ENCODE measurements at regions not wholly inside any gene's neighbourhood (a gene's known extent, or its start where the extent isn't known, plus 50 kb on each side); places are given as distances from the start of the nearest gene placed in this dataset.

GRCh38 chr19:30153326-30154210, 211.5 kb downstream of the URI1 start:
- DNase-seq (ENCODE audit: low read depth), result no peak

GRCh38 chr19:30154410-30154809, 212.4 kb downstream of the URI1 start:
- DNase-seq (ENCODE audit: low read depth), result no peak

DNA sequence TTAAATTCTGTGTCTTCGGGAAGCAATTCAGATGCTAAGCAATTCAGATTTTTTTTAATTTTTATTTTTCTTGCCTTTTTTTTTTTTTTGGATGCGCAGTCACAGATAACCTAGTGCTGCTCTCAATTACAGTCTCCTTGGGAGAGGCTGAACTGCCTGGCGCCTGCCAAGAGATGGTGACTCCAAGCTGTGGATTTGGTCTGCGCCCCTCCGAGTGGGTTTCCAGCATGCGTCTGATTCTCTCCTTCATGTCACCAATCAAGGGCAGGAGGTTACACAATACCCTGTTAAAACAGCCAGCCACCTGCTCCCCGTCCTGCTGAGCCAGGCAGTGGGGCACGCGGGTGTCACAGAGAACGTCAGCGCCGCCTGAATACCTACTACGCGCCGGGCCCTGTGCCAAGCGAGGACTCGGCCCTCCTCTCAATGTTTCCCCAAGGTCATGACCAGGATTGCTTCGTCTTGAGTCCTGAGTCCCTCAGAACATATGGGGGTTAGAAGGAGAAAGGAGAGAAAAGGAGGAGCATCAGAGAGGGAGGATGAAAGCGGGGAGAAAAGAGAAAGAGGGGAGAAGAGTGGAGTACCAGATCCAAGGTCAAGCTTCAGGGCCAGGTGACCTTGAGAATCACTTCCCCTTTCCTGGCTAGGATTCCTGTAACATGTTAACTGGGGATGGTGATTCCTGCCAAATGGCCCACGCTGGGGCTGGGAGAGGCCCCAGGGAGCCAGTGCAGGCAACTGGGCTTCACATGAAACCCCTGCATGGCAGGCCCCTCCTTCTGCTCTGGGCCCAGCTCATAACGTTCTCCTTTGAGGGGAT, 213.6 kb downstream of the URI1 start:
- DNase-seq (ENCODE audit: low read depth), result no peak

DNA sequence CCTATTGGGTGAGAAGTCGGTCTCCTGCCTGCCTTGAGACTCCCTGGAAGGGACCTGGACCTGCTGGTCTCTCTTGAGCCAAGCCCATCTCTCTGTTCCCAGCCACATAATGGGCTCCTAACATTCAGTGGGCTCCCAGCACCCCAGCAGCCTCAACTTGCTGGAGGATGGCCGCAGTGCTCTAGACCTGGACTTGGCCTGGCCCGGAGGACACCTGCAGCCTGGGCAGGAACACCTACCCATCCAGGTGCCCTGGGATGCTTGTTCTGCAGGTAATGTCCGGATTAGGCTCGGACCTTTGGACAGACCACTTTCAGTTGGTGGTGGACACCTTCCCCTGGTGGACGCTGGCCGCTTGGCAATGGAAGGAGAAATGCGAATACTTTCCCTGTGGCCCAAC, 214.6 kb downstream of the URI1 start:
- no peak for DNase-seq (ENCODE audit: low read depth)

GRCh38 chr19:30158067-30158892, 213.9 kb upstream of the ZNF536 start:
- DNase-seq (ENCODE audit: low read depth), result no peak

- DNase-seq (ENCODE audit: low read depth), result no peak
Observed at GRCh38 chr19:30158893-30159245, 213.3 kb upstream of the ZNF536 start.

DNA sequence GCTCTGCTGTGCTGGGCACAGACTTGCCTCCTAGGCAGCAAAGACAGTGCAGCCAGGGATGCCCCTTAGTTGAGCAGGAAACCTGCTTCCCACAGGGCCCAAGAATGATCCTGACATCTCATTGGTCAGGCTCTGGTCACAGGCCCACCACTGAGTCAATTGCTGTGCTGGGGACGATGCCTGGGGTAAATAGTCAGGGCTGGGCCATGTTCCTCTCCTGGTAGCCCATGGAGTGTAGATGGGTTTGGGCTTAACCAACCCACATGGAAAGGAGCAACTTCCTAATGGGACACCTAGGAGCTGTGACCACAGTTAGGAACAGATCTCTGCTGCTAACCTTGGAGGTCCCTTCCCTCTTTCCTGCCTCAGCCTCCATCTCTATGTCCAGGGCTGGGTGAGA, 212.5 kb upstream of the ZNF536 start:
- no peak for DNase-seq (ENCODE audit: low read depth)

GRCh38 chr19:30160426-30160825, 211.8 kb upstream of the ZNF536 start:
- no peak for DNase-seq (ENCODE audit: low read depth)

GRCh38 chr19:30161021-30161655, 211.0 kb upstream of the ZNF536 start:
- no peak for DNase-seq (ENCODE audit: low read depth)

- no peak for DNase-seq (ENCODE audit: low read depth)
Observed at GRCh38 chr19:30161770-30162169, 210.4 kb upstream of the ZNF536 start.

DNA sequence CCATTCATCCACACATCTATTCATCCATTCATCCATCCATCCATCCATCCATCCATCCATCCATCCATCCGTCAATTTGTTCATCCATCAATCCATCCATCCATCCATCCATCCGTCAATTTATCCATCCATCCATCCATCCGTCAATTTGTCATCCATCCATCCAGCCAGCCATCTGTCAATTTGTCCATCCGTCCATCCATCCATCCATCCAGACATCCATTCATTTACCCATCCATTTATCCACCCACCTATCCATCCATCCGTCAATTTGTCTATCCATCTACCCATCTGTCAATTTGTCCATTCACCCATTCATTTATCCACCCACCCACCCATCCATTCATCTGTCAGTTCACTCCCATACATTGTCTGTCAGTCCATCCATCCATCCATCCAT, 209.5 kb upstream of the ZNF536 start:
- no peak for DNase-seq (ENCODE audit: low read depth)

- no peak for DNase-seq (ENCODE audit: low read depth)
Observed at GRCh38 chr19:30163663-30164062, 208.5 kb upstream of the ZNF536 start.

DNA sequence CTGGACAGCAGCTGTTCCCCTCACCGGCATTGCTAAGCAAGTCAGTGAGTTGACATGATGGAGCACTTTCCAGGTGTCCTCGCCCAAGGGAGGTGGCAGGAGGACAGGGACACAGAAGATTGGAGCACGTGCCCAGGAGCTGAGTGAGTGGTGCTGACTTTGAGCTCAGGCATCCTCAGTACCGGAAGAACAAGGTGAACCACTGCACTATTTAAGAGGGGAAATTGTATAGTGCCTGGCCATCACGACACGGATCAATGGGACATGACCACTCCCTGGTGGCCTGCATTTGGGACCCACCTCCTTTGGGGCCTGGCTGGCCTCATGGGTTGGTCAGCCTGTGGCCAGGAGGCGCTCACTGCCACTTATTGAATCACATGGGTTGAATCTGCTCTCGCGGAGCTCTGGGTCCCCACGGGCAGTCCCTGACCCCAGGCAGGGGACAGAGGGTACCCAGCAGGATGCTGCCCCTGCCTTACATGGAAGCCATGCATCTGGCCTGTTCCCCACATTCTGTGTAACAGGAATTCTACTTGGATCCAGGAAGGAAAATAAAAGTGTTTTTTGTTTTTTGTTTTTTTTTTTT, 206.9 kb upstream of the ZNF536 start:
- DNase-seq (ENCODE audit: low read depth), result no peak

- DNase-seq (ENCODE audit: low read depth), result no peak
Observed at GRCh38 chr19:30167206-30167868, 204.8 kb upstream of the ZNF536 start.

- no peak for DNase-seq (ENCODE audit: low read depth)
Observed at GRCh38 chr19:30167976-30168635, 204.1 kb upstream of the ZNF536 start.

DNA sequence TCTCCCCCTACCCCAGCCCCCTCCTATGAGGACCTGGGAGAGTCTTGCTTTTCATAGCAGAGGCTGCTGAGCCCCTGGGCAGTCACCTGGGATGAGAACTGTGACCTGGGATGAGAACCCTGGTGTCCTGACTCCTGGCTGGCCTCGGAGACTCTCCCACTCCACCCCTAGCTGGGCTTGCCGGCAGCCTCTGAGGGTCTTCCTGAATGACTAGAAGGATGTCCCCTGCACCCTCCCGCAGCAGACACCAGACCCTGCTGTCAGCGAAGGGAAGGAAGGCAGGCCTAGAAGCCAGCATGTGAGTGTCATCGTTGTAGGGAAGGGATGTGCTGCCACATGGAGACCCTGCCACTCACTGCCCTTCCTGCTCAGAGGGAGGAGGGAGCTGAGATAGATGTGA, 203.4 kb upstream of the ZNF536 start:
- no peak for DNase-seq (ENCODE audit: low read depth)

- DNase-seq (ENCODE audit: low read depth), result no peak
Observed at GRCh38 chr19:30169196-30169900, 202.8 kb upstream of the ZNF536 start.

- no peak for DNase-seq (ENCODE audit: low read depth)
Observed at GRCh38 chr19:30170081-30170480, 202.1 kb upstream of the ZNF536 start.

DNA sequence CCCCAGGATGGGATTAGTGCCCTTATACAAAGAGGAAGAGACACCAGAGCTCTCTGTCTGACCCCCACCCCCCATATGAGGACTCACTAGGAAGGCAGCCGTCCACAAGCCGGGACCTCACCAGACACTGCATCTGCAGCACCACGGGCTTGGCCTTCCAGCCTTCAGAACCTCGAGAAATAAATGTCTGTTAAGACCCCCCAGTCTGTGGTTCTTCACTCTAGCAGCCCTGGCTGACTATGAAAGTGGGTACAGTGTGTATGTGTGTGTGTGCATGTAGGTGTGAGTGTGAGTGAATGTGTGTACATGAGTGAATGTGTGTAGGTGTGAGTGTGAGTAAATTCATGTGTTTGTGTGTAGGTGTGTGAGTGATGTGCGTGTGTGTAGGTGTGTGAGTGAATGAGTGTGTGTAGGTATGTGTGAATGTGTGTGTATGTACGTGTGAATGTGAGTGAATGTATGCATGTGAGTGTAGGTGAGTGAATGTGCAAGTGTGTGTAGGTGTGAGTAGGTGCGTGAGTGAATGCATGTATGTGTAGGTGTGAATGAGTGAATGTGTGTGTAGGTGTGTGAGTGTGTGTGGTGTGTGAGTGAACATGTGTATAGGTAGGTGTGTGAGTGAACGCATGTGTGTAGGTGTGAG, 201.6 kb upstream of the ZNF536 start:
- DNase-seq (ENCODE audit: low read depth), result no peak
